ENCODE measurements at regions not wholly inside any gene's neighbourhood (a gene's known extent, or its start where the extent isn't known, plus 50 kb on each side); places are given as distances from the start of the nearest gene placed in this dataset.

DNA sequence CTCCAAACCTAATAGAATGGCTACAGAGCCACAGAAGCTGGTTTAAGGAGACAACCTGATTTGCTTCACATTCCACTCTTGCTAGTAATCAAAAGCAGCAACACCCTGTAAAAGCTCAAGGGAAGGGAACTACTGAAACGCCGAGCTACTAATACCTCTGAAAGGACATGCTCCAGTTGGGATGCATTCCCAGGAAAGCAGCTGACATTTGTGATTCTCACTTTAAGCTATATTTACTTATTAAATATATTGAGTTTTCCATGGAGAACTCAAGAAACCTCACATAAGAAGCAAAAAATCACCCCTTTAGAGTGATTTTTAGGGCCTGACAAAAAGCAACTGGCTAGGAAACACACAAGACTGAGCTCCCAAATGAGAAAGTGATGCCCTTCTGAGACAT, 1073.0 kb upstream of the FLRT2 start (continued):
- TF ChIP-seq, protein P1, sequence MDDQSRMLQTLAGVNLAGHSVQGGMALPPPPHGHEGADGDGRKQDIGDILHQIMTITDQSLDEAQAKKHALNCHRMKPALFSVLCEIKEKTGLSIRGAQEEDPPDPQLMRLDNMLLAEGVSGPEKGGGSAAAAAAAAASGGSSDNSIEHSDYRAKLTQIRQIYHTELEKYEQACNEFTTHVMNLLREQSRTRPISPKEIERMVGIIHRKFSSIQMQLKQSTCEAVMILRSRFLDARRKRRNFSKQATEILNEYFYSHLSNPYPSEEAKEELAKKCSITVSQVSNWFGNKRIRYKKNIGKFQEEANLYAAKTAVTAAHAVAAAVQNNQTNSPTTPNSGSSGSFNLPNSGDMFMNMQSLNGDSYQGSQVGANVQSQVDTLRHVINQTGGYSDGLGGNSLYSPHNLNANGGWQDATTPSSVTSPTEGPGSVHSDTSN (CRISPR knock-in tag; IDR thresholded peaks at IDR 0.05): no peak
- no peak for TF ChIP-seq ZNF274 (IDR thresholded peaks at IDR 0.05; ENCODE audit: low read length)
- TF ChIP-seq ZNF274 (tag by site-specific recombination; IDR thresholded peaks at IDR 0.05; ENCODE audit: borderline replicate concordance): no peak

DNA sequence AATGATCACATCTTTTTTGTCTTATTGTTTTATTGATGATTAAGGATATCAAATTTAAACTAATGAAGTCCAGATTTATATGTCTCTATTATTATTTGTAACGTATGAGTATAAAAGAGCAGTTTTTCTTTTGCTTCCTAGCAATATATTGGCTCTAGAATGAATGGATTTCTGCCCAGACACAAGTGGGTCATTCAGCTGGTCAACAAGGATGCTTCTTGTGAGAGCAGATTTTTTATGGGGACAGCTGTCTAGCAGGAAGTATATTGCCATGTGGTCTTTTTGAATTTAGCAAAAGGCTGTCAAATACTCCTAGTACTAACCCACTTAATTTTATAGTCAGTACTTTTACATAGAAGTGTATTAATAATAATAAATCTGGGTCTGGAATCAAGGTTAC, 1071.1 kb upstream of the FLRT2 start:
- ChIA-PET POLR2A (no interaction called here), CTCF (no interaction called here)

More for the DNA sequence above, 1071.1 kb upstream of the FLRT2 start:
- H3K4me1 ChIP-seq (ENCODE audit: control insufficient read depth, insufficient read depth, low read length): no peaks in the 10 kb centered on the region
- TF ChIP-seq ZNF112 (tag by site-specific recombination; IDR thresholded peaks at IDR 0.05): no peak
- TF ChIP-seq, protein P2, sequence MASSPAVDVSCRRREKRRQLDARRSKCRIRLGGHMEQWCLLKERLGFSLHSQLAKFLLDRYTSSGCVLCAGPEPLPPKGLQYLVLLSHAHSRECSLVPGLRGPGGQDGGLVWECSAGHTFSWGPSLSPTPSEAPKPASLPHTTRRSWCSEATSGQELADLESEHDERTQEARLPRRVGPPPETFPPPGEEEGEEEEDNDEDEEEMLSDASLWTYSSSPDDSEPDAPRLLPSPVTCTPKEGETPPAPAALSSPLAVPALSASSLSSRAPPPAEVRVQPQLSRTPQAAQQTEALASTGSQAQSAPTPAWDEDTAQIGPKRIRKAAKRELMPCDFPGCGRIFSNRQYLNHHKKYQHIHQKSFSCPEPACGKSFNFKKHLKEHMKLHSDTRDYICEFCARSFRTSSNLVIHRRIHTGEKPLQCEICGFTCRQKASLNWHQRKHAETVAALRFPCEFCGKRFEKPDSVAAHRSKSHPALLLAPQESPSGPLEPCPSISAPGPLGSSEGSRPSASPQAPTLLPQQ (tag by site-specific recombination; IDR thresholded peaks at IDR 0.05): no peak
- TF ChIP-seq ZNF214 (tag by site-specific recombination; IDR thresholded peaks at IDR 0.05; ENCODE audit: borderline replicate concordance): no peak
- TF ChIP-seq ZFP69B (tag by site-specific recombination; IDR thresholded peaks at IDR 0.05): no peak
- TF ChIP-seq ZFP3 (tag by site-specific recombination; IDR thresholded peaks at IDR 0.05; ENCODE audit: low read depth): no peak
- no peak for TF ChIP-seq ZNF701 (tag by site-specific recombination; IDR thresholded peaks at IDR 0.05)
- TF ChIP-seq KLF9 (tag by site-specific recombination; IDR thresholded peaks at IDR 0.05; ENCODE audit: low read depth): no peak
- TF ChIP-seq, protein P3, sequence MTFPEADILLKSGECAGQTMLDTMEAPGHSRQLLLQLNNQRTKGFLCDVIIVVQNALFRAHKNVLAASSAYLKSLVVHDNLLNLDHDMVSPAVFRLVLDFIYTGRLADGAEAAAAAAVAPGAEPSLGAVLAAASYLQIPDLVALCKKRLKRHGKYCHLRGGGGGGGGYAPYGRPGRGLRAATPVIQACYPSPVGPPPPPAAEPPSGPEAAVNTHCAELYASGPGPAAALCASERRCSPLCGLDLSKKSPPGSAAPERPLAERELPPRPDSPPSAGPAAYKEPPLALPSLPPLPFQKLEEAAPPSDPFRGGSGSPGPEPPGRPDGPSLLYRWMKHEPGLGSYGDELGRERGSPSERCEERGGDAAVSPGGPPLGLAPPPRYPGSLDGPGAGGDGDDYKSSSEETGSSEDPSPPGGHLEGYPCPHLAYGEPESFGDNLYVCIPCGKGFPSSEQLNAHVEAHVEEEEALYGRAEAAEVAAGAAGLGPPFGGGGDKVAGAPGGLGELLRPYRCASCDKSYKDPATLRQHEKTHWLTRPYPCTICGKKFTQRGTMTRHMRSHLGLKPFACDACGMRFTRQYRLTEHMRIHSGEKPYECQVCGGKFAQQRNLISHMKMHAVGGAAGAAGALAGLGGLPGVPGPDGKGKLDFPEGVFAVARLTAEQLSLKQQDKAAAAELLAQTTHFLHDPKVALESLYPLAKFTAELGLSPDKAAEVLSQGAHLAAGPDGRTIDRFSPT (tag by site-specific recombination; IDR thresholded peaks at IDR 0.05): no peak
- no peak for TF ChIP-seq ZNF138 (tag by site-specific recombination; IDR thresholded peaks at IDR 0.05; ENCODE audit: borderline replicate concordance)
- TF ChIP-seq ZNF549 (tag by site-specific recombination; IDR thresholded peaks at IDR 0.05): no peak
- TF ChIP-seq KLF7 (tag by site-specific recombination; IDR thresholded peaks at IDR 0.05; ENCODE audit: borderline replicate concordance): no peak
- TF ChIP-seq, protein P4, sequence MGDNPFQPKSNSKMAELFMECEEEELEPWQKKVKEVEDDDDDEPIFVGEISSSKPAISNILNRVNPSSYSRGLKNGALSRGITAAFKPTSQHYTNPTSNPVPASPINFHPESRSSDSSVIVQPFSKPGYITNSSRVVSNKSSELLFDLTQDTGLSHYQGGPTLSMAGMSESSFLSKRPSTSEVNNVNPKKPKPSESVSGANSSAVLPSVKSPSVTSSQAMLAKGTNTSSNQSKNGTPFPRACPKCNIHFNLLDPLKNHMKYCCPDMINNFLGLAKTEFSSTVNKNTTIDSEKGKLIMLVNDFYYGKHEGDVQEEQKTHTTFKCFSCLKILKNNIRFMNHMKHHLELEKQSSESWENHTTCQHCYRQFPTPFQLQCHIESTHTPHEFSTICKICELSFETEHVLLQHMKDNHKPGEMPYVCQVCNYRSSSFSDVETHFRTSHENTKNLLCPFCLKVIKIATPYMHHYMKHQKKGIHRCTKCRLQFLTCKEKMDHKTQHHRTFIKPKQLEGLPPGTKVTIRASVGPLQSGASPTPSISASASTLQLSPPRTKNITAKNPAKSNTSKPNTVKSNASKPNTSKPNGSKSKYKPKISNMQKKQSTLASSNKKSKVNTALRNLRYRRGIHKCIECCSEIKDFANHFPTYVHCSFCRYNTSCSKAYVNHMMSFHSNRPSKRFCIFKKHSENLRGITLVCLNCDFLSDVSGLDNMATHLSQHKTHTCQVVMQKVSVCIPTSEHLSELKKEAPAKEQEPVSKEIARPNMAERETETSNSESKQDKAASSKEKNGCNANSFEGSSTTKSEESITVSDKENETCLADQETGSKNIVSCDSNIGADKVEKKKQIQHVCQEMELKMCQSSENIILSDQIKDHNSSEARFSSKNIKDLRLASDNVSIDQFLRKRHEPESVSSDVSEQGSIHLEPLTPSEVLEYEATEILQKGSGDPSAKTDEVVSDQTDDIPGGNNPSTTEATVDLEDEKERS (tag by site-specific recombination; IDR thresholded peaks at IDR 0.05): no peak
- TF ChIP-seq ZNF23 (tag by site-specific recombination; IDR thresholded peaks at IDR 0.05; ENCODE audit: borderline replicate concordance): no peak
- TF ChIP-seq ZNF211 (tag by site-specific recombination; IDR thresholded peaks at IDR 0.05; ENCODE audit: low read depth): no peak
- TF ChIP-seq KLF10 (tag by site-specific recombination; IDR thresholded peaks at IDR 0.05): no peak
- TF ChIP-seq ZNF677 (tag by site-specific recombination; IDR thresholded peaks at IDR 0.05): no peak
- TF ChIP-seq, protein P5, sequence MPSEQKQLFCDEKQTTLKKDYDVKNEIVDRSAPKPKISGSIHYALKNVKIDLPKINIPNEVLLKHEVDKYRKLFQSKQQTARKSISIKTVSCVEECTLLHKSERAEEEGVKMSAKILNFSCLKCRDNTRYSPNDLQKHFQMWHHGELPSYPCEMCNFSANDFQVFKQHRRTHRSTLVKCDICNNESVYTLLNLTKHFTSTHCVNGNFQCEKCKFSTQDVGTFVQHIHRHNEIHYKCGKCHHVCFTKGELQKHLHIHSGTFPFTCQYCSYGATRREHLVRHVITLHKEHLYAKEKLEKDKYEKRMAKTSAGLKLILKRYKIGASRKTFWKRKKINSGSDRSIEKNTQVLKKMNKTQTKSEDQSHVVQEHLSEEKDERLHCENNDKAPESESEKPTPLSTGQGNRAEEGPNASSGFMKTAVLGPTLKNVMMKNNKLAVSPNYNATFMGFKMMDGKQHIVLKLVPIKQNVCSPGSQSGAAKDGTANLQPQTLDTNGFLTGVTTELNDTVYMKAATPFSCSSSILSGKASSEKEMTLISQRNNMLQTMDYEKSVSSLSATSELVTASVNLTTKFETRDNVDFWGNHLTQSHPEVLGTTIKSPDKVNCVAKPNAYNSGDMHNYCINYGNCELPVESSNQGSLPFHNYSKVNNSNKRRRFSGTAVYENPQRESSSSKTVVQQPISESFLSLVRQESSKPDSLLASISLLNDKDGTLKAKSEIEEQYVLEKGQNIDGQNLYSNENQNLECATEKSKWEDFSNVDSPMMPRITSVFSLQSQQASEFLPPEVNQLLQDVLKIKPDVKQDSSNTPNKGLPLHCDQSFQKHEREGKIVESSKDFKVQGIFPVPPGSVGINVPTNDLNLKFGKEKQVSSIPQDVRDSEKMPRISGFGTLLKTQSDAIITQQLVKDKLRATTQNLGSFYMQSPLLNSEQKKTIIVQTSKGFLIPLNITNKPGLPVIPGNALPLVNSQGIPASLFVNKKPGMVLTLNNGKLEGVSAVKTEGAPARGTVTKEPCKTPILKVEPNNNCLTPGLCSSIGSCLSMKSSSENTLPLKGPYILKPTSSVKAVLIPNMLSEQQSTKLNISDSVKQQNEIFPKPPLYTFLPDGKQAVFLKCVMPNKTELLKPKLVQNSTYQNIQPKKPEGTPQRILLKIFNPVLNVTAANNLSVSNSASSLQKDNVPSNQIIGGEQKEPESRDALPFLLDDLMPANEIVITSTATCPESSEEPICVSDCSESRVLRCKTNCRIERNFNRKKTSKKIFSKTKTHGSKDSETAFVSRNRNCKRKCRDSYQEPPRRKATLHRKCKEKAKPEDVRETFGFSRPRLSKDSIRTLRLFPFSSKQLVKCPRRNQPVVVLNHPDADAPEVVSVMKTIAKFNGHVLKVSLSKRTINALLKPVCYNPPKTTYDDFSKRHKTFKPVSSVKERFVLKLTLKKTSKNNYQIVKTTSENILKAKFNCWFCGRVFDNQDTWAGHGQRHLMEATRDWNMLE (tag by site-specific recombination; conservative IDR thresholded peaks at IDR 0.05; ENCODE audit: low read depth): no peak
- H3K4me3 ChIP-seq (ENCODE audit: low read depth, low read length): no peak overlapping the region
- no peaks in the 10 kb centered on the region for H3K9me3 ChIP-seq (ENCODE audit: control insufficient read depth, insufficient read depth, low read depth, low read length)
- H3K27ac ChIP-seq (ENCODE audit: extremely low read depth, low read depth, low read length): no peak overlapping the region
- H3K36me3 ChIP-seq (ENCODE audit: control insufficient read depth in 2 of 2, insufficient read depth in 1 of 2, low read length in 2 of 2): no peaks in the 10 kb centered on the region
